ENCODE measurements at regions not wholly inside any gene's neighbourhood (a gene's known extent, or its start where the extent isn't known, plus 50 kb on each side); places are given as distances from the start of the nearest gene placed in this dataset.
"Not testable (repeated sequence)": the region's sequence is repeated elsewhere in the genome, so short reads cannot be mapped to it uniquely, and the experiment has no call there.

DNA sequence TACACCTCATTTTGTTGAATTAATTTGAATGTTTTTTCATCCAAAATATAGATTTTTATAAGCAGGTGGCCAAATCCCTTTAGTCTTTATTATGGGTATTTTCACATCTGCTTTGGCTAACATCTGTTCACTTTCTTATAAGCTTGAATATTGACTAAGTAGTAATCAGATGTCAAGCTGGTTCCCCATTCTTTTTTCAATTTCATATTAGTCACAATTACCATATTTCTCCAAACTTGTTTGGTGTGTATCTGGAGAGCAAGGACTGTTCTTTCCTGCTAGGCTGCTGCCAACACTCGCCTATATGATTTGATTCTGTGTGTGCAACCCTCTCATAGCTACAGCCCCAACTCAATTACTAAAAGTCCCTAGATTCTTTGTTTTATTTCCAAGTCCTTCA, 608.5 kb downstream of the PSAT1 start:
- TF ChIP-seq SP1 (IDR thresholded peaks at IDR 0.05): no peak
- DNase-seq (ENCODE audit: extremely low spot score): no peak
- CTCF ChIA-PET: no interaction called here
- POLR2A ChIA-PET: no interaction called here

DNA sequence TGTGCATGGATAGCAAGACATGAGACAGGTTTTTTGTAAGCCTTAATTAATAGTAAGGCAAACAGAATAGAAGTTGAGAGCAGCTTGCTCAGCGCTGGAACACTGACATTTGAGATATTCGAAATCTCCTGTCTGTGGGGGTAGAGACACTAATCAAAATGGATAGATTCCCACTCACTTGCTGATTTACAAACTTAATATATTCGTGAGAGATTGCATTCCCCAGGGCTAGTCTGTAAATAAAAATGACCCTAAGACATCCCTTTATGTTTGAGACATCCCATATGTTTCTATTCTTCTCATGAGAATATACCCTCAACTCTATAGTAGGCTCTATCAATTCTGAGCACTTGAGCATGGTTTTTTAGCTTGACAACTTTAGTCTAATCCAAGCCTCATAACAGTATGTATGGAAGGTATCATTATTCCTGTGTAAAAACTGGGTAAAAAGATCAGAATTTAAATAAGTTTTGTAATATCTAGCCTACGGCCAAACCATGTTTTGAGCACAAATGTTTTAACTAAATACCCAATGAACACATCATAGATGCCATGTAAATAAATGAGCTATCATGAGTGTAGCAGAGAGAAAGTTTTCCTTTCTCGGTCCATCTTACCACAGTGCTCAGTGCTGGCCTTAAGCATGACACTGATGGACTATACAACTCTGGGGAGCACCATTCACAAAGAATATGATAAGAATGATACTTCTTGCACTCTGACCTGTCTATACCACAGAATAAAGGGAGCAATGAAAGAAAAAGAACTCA, 609.2 kb downstream of the PSAT1 start:
- POLR2A ChIA-PET: no interaction called here
- DNase-seq (ENCODE audit: extremely low spot score): no peak
- TF ChIP-seq HDGF (IDR thresholded peaks at IDR 0.05; ENCODE audit: borderline replicate concordance) (no peak), FOXM1 (IDR thresholded peaks at IDR 0.05; ENCODE audit: borderline replicate concordance) (no peak), ZNF384 (IDR thresholded peaks at IDR 0.05) (no peak), NFRKB (IDR thresholded peaks at IDR 0.05) (no peak), L3MBTL2 (conservative IDR thresholded peaks at IDR 0.05) (no peak), FOXA1 (IDR thresholded peaks at IDR 0.05) (no peak), CTBP1 (IDR thresholded peaks at IDR 0.05; ENCODE audit: borderline replicate concordance) (no peak), SUZ12 (IDR thresholded peaks at IDR 0.05) (no peak)
- CTCF ChIA-PET: no interaction called here

DNA sequence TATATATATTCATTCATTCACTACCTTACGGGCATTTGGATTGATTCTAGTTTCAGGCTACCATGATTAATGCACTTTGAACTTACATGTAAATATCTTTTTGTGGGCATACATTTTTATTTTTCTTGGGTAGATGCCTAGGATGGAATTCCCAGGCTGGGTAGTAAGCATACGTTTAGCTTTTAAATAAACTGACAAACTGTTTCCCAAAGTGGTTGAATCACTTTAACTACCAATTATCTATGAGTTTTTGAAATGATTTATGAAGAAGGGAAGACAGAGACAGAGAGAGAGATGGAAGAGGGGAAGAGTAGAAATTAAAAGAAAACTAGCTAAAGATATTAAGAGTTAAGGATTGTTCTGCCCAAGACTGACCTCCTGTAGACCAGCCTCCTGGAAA, 612.6 kb downstream of the PSAT1 start:
- ChIA-PET CTCF (no interaction called here), POLR2A (no interaction called here)
- TF ChIP-seq TARDBP (IDR thresholded peaks at IDR 0.05): no peak
- no peak for TF ChIP-seq SUZ12 (IDR thresholded peaks at IDR 0.05)
- no peak for TF ChIP-seq NFRKB (IDR thresholded peaks at IDR 0.05)
- TF ChIP-seq FOXA1 (IDR thresholded peaks at IDR 0.05): no peak
- TF ChIP-seq CTBP1 (IDR thresholded peaks at IDR 0.05; ENCODE audit: borderline replicate concordance): no peak
- TF ChIP-seq, protein P1, sequence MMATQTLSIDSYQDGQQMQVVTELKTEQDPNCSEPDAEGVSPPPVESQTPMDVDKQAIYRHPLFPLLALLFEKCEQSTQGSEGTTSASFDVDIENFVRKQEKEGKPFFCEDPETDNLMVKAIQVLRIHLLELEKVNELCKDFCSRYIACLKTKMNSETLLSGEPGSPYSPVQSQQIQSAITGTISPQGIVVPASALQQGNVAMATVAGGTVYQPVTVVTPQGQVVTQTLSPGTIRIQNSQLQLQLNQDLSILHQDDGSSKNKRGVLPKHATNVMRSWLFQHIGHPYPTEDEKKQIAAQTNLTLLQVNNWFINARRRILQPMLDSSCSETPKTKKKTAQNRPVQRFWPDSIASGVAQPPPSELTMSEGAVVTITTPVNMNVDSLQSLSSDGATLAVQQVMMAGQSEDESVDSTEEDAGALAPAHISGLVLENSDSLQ (IDR thresholded peaks at IDR 0.05): no peak
- no peak for TF ChIP-seq L3MBTL2 (conservative IDR thresholded peaks at IDR 0.05)
- no peak for TF ChIP-seq ELF4 (IDR thresholded peaks at IDR 0.05)
- DNase-seq (ENCODE audit: extremely low spot score): no peak

DNA sequence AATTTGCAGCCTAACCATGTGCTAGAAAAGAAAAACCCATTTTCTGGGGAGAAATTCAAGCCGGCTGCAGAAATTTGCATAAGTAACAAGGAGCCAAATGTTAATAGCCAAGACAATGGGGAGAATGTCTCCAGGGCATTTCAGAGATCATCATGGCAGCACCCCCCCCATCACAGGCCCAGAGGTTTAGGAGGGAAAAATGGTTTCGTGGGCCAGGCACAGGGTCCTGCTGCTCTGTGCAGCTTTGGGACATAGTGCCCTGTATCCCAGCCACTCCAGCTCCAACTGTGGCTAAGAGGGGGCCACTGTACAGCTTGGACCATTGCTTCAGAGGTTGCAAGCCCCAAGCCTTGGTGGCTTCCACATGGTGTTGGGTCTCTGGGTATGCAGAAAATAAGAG, 620.0 kb downstream of the PSAT1 start:
- DNase-seq (ENCODE audit: extremely low spot score); POLR2A ChIA-PET; CTCF ChIA-PET: not testable (repeated sequence)

DNA sequence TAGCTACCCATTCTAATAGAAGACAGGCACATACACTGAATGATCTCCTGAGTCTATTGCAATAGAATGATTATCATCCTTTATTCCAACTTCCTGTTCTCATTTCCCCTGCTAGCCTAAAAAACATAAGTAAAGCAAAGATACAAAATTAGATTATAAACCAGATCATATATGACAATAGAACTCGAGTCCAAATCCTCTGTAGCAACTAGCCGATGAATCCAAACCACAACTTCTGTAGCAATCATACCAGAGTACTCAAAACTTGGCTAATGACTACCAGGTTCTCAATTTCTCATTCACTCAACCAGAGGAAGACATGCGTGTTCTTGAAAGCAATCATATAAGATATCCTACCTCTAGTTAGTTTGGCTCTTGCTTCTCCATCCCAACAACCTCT, 622.1 kb downstream of the PSAT1 start:
- ChIA-PET POLR2A (no interaction called here), CTCF (no interaction called here)
- no peak for TF ChIP-seq ARNT (IDR thresholded peaks at IDR 0.05)
- no peak for TF ChIP-seq NFRKB (IDR thresholded peaks at IDR 0.05)
- no peak for TF ChIP-seq SUZ12 (IDR thresholded peaks at IDR 0.05)
- TF ChIP-seq ELF4 (IDR thresholded peaks at IDR 0.05): no peak
- no peak for DNase-seq (ENCODE audit: extremely low spot score)

DNA sequence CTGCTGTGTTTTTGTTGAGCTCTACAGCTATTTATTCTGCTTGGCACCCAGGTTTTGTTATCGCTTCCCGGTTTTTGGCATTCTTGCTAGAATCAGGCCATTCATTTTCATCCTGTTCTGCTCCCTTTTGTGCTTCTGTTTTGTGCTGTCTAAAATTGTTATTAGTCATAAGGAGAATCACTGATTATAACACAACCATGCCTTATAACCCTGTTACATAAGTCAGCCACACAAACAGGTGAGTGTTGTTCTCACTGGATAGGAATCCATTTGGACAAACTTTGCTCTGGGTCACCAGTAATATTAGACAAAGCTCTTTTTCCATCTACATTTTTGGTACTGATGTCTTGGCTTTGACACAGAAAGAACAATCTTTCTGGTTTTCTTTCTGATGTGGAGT, 622.8 kb downstream of the PSAT1 start:
- ChIA-PET POLR2A (no interaction called here), CTCF (no interaction called here)
- DNase-seq (ENCODE audit: extremely low spot score): no peak

DNA sequence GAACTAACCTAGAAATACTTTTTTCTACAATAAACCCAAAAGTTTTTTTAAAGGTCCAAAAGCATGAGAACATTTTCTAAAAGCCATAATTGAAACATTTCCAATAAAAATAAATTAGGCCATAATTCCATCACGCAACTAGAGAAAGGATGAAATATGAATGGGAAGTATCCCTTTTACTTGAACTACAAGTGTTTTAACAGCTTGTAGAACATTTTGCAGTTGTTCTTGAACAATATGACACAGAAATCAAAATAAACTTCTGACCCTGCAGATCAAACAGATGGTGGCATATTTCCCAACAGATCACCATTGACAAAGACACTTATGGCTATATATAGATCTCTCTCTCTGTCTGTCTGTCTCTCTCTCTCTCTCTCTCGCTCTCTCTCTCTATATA, 624.4 kb downstream of the PSAT1 start:
- no peak for DNase-seq (ENCODE audit: extremely low spot score)
- ChIA-PET CTCF (no interaction called here), POLR2A (no interaction called here)
- TF ChIP-seq FOXM1 (IDR thresholded peaks at IDR 0.05; ENCODE audit: borderline replicate concordance): no peak
- no peak for TF ChIP-seq L3MBTL2 (conservative IDR thresholded peaks at IDR 0.05)
- no peak for TF ChIP-seq FOXA1 (IDR thresholded peaks at IDR 0.05)
- no peak for TF ChIP-seq HDGF (IDR thresholded peaks at IDR 0.05; ENCODE audit: borderline replicate concordance)
- TF ChIP-seq TARDBP (IDR thresholded peaks at IDR 0.05): no peak
- TF ChIP-seq, protein P1 (IDR thresholded peaks at IDR 0.05): no peak
- TF ChIP-seq ELF4 (IDR thresholded peaks at IDR 0.05): no peak
- no peak for TF ChIP-seq ARNT (IDR thresholded peaks at IDR 0.05)
- no peak for TF ChIP-seq ZNF384 (IDR thresholded peaks at IDR 0.05)
- no peak for TF ChIP-seq BHLHE40 (IDR thresholded peaks at IDR 0.05; ENCODE audit: borderline replicate concordance)
- no peak for TF ChIP-seq FOXK2 (IDR thresholded peaks at IDR 0.05)
- TF ChIP-seq NFRKB (IDR thresholded peaks at IDR 0.05): no peak
- no peak for TF ChIP-seq CTBP1 (IDR thresholded peaks at IDR 0.05; ENCODE audit: borderline replicate concordance)
- no peak for TF ChIP-seq SUZ12 (IDR thresholded peaks at IDR 0.05)
- no peak for TF ChIP-seq SP1 (IDR thresholded peaks at IDR 0.05)
- TF ChIP-seq LEF1 (IDR thresholded peaks at IDR 0.05; ENCODE audit: borderline replicate concordance): no peak

More for the DNA sequence above, 622.8 kb downstream of the PSAT1 start:
- TF ChIP-seq FOXA1 (IDR thresholded peaks at IDR 0.05): no peak
- TF ChIP-seq, protein P1 (IDR thresholded peaks at IDR 0.05): no peak
- no peak for TF ChIP-seq CTBP1 (IDR thresholded peaks at IDR 0.05; ENCODE audit: borderline replicate concordance)
- TF ChIP-seq TARDBP (IDR thresholded peaks at IDR 0.05): no peak
- no peak for TF ChIP-seq L3MBTL2 (conservative IDR thresholded peaks at IDR 0.05)
- TF ChIP-seq FOXK2 (IDR thresholded peaks at IDR 0.05): no peak
- TF ChIP-seq SP1 (IDR thresholded peaks at IDR 0.05): no peak
- TF ChIP-seq HDGF (IDR thresholded peaks at IDR 0.05; ENCODE audit: borderline replicate concordance): no peak
- TF ChIP-seq NFRKB (IDR thresholded peaks at IDR 0.05): no peak
